HG03520 (cell line): ENCODE measurements at regions not wholly inside any gene's neighbourhood (a gene's known extent, or its start where the extent isn't known, plus 50 kb on each side); places are given as distances from the start of the nearest gene placed in this dataset.

Experiments
- ATAC-seq: cut with Tn5 transposase; IDR thresholded peaks from one replicate; pipeline ENCODE4 v1.9.1; 2021; ENCODE audit warnings: mild to moderate bottlenecking, moderate library complexity; ENCODE audit not compliant: unreplicated experiment

- ATAC-seq: no peak
Observed at GRCh38 chr7:41834805-41835694, 132.2 kb upstream of the INHBA start.

- ATAC-seq: no peak
Observed at GRCh38 chr7:41832941-41833340, 130.1 kb upstream of the INHBA start.

GRCh38 chr7:41830271-41830670, 127.4 kb upstream of the INHBA start:
- no peak for ATAC-seq

GRCh38 chr7:41828911-41829310, 126.0 kb upstream of the INHBA start:
- no peak for ATAC-seq

- no peak for ATAC-seq
Observed at GRCh38 chr7:41826641-41827040, 123.8 kb upstream of the INHBA start.

GRCh38 chr7:41825927-41826480, 123.1 kb upstream of the INHBA start:
- no peak for ATAC-seq

- no peak for ATAC-seq
Observed at GRCh38 chr7:41824284-41824683, 121.4 kb upstream of the INHBA start.

GRCh38 chr7:41822259-41822817, 119.4 kb upstream of the INHBA start:
- ATAC-seq: no peak

- no peak for ATAC-seq
Observed at GRCh38 chr7:41821521-41822213, 118.8 kb upstream of the INHBA start.

- ATAC-seq: no peak
Observed at GRCh38 chr7:41820111-41820671, 117.3 kb upstream of the INHBA start.

GRCh38 chr7:41819645-41820044, 116.8 kb upstream of the INHBA start:
- no peak for ATAC-seq

- ATAC-seq: no peak
Observed at GRCh38 chr7:41818765-41819398, 116.0 kb upstream of the INHBA start.

GRCh38 chr7:41817386-41817785, 114.5 kb upstream of the INHBA start:
- peak; percentile 79 for ATAC-seq

GRCh38 chr7:41816111-41816510, 113.2 kb upstream of the INHBA start:
- no peak for ATAC-seq

- no peak for ATAC-seq
Observed at GRCh38 chr7:41814888-41815287, 112.0 kb upstream of the INHBA start.

GRCh38 chr7:41813286-41813685, 110.4 kb upstream of the INHBA start:
- ATAC-seq: no peak

GRCh38 chr7:41811941-41812340, 109.1 kb upstream of the INHBA start:
- no peak for ATAC-seq

- ATAC-seq: peak; percentile 71
Observed at GRCh38 chr7:41809940-41810576, 107.2 kb upstream of the INHBA start.

- no peak for ATAC-seq
Observed at GRCh38 chr7:41809529-41809939, 106.6 kb upstream of the INHBA start.

- ATAC-seq: no peak
Observed at GRCh38 chr7:41809116-41809515, 106.2 kb upstream of the INHBA start.
